ENCODE measurements at regions not wholly inside any gene's neighbourhood (a gene's known extent, or its start where the extent isn't known, plus 50 kb on each side); places are given as distances from the start of the nearest gene placed in this dataset.

DNA sequence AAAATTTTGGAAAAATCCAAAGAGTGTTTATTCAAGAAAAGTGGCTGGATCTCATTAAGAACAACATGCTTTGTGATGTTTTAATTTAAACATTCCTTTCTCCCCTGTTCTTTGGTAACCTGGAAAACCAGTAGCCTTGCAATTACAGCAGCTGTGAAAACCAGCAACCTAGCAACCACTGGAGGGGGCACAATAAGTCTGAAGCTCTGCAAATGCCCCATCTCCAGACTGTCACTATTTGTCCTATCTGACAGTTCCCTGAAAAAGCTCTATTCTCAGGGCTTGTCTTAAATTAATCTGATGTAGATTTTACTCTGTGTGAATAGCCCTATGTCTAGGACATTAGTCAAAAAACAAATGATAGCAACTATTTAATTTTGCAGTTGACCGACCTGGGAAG, 137.6 kb upstream of the THSD7A start:
- Histone ChIP-seq H3K4me1 (ENCODE audit: control insufficient read depth in 4 of 4, insufficient read depth in 4 of 4, low read length in 3 of 4) (no peaks in the 10 kb centered on the region), H3K9me3 (ENCODE audit: control insufficient read depth in 4 of 4, low read length in 3 of 4) (no peaks in the 10 kb centered on the region), H3K27me3 (ENCODE audit: control insufficient read depth in 4 of 4, insufficient read depth in 4 of 4, low read length in 3 of 4) (no peaks in the 10 kb centered on the region), H3K27ac (ENCODE audit: low read depth in 1 of 2, low read length in 2 of 2) (no peak overlapping the region), H3K36me3 (ENCODE audit: control insufficient read depth in 4 of 4, insufficient read depth in 3 of 4, low read depth in 1 of 4, low read length in 3 of 4) (no peaks in the 10 kb centered on the region), H3K4me3 (ENCODE audit: low read depth in 1 of 3, low read length in 3 of 3) (no peak overlapping the region), H3K9ac (ENCODE audit: low read depth in 1 of 2, low read length in 2 of 2) (no peak overlapping the region)
- TF ChIP-seq, protein P1, sequence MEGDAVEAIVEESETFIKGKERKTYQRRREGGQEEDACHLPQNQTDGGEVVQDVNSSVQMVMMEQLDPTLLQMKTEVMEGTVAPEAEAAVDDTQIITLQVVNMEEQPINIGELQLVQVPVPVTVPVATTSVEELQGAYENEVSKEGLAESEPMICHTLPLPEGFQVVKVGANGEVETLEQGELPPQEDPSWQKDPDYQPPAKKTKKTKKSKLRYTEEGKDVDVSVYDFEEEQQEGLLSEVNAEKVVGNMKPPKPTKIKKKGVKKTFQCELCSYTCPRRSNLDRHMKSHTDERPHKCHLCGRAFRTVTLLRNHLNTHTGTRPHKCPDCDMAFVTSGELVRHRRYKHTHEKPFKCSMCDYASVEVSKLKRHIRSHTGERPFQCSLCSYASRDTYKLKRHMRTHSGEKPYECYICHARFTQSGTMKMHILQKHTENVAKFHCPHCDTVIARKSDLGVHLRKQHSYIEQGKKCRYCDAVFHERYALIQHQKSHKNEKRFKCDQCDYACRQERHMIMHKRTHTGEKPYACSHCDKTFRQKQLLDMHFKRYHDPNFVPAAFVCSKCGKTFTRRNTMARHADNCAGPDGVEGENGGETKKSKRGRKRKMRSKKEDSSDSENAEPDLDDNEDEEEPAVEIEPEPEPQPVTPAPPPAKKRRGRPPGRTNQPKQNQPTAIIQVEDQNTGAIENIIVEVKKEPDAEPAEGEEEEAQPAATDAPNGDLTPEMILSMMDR (IDR thresholded peaks at IDR 0.05; ENCODE audit: low read depth, low read length, missing input control) = no peak
- TF ChIP-seq, protein P2, sequence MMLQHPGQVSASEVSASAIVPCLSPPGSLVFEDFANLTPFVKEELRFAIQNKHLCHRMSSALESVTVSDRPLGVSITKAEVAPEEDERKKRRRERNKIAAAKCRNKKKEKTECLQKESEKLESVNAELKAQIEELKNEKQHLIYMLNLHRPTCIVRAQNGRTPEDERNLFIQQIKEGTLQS (IDR thresholded peaks at IDR 0.05) = no peak
- no peak for TF ChIP-seq TAF1 (conservative IDR thresholded peaks at IDR 0.05)
- no peak for TF ChIP-seq YY1 (IDR thresholded peaks at IDR 0.05)
- WGBS = 75% methylated on average over 1 of the region's 1 CpG
- no peak for DNase-seq (ENCODE audit: low spot score)

DNA sequence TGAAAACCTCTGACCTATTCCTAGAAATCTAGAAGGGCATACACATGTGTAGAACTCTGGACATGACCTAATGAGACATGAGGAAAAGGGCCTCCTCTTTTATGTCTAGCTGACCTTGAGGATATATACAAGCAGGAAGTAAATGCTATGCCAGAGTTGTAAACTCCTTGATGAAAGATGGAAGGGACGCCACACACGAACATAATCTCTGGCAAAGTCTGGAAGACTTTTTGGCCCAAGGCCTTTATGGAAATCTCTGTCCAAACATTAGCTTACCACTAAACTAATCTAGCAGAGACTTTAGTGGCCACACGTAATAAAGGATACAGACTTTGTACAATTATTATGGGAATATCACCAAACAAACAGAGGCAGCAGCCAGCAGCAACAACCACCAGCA, 138.1 kb upstream of the THSD7A start:
- no peak for DNase-seq (ENCODE audit: low spot score)
- no peaks in the 10 kb centered on the region for H3K4me1 ChIP-seq (ENCODE audit: control insufficient read depth in 4 of 4, insufficient read depth in 4 of 4, low read length in 3 of 4)
- no peak overlapping the region for H3K9ac ChIP-seq (ENCODE audit: low read depth in 1 of 2, low read length in 2 of 2)
- WGBS = 71% methylated on average over 3 of the region's 3 CpGs
- no peak overlapping the region for H3K27ac ChIP-seq (ENCODE audit: low read depth in 1 of 2, low read length in 2 of 2)
- no peaks in the 10 kb centered on the region for H3K27me3 ChIP-seq (ENCODE audit: control insufficient read depth in 4 of 4, insufficient read depth in 4 of 4, low read length in 3 of 4)
- H3K4me3 ChIP-seq (ENCODE audit: low read depth in 1 of 3, low read length in 3 of 3) = no peak overlapping the region
- TF ChIP-seq, protein P3, sequence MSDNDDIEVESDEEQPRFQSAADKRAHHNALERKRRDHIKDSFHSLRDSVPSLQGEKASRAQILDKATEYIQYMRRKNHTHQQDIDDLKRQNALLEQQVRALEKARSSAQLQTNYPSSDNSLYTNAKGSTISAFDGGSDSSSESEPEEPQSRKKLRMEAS (IDR thresholded peaks at IDR 0.05) = no peak
- TF ChIP-seq, protein P4, sequence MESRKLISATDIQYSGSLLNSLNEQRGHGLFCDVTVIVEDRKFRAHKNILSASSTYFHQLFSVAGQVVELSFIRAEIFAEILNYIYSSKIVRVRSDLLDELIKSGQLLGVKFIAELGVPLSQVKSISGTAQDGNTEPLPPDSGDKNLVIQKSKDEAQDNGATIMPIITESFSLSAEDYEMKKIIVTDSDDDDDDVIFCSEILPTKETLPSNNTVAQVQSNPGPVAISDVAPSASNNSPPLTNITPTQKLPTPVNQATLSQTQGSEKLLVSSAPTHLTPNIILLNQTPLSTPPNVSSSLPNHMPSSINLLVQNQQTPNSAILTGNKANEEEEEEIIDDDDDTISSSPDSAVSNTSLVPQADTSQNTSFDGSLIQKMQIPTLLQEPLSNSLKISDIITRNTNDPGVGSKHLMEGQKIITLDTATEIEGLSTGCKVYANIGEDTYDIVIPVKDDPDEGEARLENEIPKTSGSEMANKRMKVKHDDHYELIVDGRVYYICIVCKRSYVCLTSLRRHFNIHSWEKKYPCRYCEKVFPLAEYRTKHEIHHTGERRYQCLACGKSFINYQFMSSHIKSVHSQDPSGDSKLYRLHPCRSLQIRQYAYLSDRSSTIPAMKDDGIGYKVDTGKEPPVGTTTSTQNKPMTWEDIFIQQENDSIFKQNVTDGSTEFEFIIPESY (IDR thresholded peaks at IDR 0.05) = no peak
- TF ChIP-seq FOXA2 (IDR thresholded peaks at IDR 0.05) (no peak), RAD21 (IDR thresholded peaks at IDR 0.05) (no peak), EGR1 (IDR thresholded peaks at IDR 0.05; ENCODE audit: low read depth in 2 of 2) (no peak), SP1 (IDR thresholded peaks at IDR 0.05) (no peak), NR2F2 (IDR thresholded peaks at IDR 0.05) (no peak), TAF1 (conservative IDR thresholded peaks at IDR 0.05) (no peak), RXRA (IDR thresholded peaks at IDR 0.05) (no peak), FOXA1 (IDR thresholded peaks at IDR 0.05) (no peak), GABPA (IDR thresholded peaks at IDR 0.05 in 1 of 2, conservative IDR thresholded peaks at IDR 0.05 in 1 of 2) (no peak), JUND (IDR thresholded peaks at IDR 0.05) (no peak), HNF4A (conservative IDR thresholded peaks at IDR 0.05) (no peak)
- TF ChIP-seq, protein P5, sequence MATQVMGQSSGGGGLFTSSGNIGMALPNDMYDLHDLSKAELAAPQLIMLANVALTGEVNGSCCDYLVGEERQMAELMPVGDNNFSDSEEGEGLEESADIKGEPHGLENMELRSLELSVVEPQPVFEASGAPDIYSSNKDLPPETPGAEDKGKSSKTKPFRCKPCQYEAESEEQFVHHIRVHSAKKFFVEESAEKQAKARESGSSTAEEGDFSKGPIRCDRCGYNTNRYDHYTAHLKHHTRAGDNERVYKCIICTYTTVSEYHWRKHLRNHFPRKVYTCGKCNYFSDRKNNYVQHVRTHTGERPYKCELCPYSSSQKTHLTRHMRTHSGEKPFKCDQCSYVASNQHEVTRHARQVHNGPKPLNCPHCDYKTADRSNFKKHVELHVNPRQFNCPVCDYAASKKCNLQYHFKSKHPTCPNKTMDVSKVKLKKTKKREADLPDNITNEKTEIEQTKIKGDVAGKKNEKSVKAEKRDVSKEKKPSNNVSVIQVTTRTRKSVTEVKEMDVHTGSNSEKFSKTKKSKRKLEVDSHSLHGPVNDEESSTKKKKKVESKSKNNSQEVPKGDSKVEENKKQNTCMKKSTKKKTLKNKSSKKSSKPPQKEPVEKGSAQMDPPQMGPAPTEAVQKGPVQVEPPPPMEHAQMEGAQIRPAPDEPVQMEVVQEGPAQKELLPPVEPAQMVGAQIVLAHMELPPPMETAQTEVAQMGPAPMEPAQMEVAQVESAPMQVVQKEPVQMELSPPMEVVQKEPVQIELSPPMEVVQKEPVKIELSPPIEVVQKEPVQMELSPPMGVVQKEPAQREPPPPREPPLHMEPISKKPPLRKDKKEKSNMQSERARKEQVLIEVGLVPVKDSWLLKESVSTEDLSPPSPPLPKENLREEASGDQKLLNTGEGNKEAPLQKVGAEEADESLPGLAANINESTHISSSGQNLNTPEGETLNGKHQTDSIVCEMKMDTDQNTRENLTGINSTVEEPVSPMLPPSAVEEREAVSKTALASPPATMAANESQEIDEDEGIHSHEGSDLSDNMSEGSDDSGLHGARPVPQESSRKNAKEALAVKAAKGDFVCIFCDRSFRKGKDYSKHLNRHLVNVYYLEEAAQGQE (IDR thresholded peaks at IDR 0.05) = no peak
- TF ChIP-seq, protein P1 (IDR thresholded peaks at IDR 0.05; ENCODE audit: low read depth, low read length, missing input control) = no peak
- H3K9me3 ChIP-seq (ENCODE audit: control insufficient read depth in 4 of 4, low read length in 3 of 4) = peaks cover 0 to 4% (median 0%) of the 10 kb centered on the region in 4 donors
- H3K36me3 ChIP-seq (ENCODE audit: control insufficient read depth in 4 of 4, insufficient read depth in 3 of 4, low read depth in 1 of 4, low read length in 3 of 4) = no peaks in the 10 kb centered on the region

Measured in liver (tissue), 8 donors.